SK-N-MC (cell line): ENCODE measurements at regions not wholly inside any gene's neighbourhood (a gene's known extent, or its start where the extent isn't known, plus 50 kb on each side); places are given as distances from the start of the nearest gene placed in this dataset.

ENCODE experiments used
- EZH2 ChIP-seq: fragments of 200-600 bp; sonication (generic); IDR thresholded peaks from one replicate; pipeline ENCODE4 v1.6.1; 2017; ENCODE audit warnings: antibody characterized with exemption
- FOXP2 ChIP-seq: optimal IDR thresholded peaks from 2 replicates; pipeline ENCODE3; 2011; ENCODE audit warnings: mild to moderate bottlenecking, moderate library complexity; ENCODE audit not compliant: insufficient read depth; ENCODE audit errors: extremely low read length, control extremely low read depth
- POLR2AphosphoS5 ChIP-seq: IDR thresholded peaks from 2 replicates; pipeline ENCODE4 v1.6.1; 2012; ENCODE audit warnings: mild to moderate bottlenecking, low read depth, low read length, borderline replicate concordance

DNA sequence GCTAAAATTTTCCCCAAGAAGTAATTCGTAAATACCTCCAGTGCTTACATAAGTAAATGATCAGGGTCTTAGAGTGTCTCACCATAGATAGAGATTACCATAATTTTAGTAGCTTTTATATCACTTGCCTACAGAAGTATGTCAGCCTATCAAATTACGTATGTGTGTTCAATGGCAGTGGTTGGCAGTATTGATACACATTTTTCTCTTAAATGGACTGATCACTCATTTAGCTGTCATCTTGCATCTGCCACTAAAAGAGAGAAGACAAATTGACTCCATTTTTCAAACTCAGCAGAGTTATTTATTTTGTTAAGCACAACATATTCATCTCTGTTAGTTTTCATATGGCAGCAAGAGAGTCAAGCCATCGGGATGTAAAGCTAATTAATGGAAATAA is 413.1 kb upstream of the CLEC14A start:
- TF ChIP-seq POLR2AphosphoS5 = no peak
- no peak for TF ChIP-seq EZH2
- TF ChIP-seq FOXP2 = no peak
